ENCODE measurements at regions not wholly inside any gene's neighbourhood (a gene's known extent, or its start where the extent isn't known, plus 50 kb on each side); places are given as distances from the start of the nearest gene placed in this dataset.

DNA sequence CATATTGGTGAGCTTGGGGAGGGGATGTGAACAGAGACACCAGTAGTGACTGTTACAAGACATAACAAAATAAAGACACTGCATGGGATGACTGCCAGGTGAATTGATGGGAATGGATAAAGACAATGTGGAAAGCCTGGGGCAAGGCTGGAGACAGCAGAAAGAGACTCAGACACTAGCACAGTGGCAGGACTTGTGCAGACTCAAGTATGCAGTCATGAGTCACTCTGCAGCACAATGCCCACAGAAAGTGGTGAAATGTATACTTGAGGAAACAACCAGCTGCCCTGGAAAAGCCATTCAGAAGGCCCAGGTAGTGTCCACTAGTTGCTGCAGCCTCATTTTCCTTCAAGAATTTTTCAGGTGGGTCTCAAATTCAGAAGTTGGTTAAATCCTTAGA lies 452.3 kb downstream of the MID1IP1 start:
- Histone ChIP-seq H3K36me3 (ENCODE audit: control insufficient read depth, insufficient read depth, low read length) (no peaks in the 10 kb centered on the region), H3K4me3 (ENCODE audit: low read depth, low read length) (no peak overlapping the region), H3K27me3 (ENCODE audit: control insufficient read depth, insufficient read depth, low read length) (no peaks in the 10 kb centered on the region)
- ChIA-PET POLR2A (interaction anchor here (0.6 kb wide), 1 partner anchor 907 kb away, joined by 5 read pairs; no protein-coding TSS in a partner anchor), CTCF (no interaction called here)
- no peak for TF ChIP-seq CTCF (IDR thresholded peaks at IDR 0.05; ENCODE audit: insufficient read depth, low read depth, low read length)
- DNase-seq (ENCODE audit: low read depth) = no peak

DNA sequence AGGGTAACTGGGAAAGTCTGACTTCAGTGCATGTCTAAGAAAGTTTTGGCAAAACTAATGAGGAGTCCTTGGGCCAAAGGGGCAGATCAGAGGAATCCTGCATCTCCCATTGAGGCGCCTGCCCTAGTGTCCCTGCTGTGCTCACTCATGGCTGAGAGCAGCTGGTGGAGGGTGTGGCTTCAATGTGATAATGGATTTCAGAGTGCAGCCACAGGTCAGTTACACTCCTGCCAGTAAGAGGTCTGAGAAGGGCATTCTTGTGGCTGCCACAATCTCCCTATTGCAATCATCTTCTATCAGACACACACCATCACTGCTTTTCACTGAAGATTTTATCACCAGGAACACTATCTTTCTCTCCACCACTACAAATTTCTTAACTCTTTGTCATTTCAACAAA lies 457.1 kb downstream of the MID1IP1 start:
- POLR2A ChIA-PET = no interaction called here
- no peak for DNase-seq (ENCODE audit: low read depth)
- no peak overlapping the region for H3K4me3 ChIP-seq (ENCODE audit: low read depth, low read length)
- no peak for TF ChIP-seq CTCF (IDR thresholded peaks at IDR 0.05; ENCODE audit: insufficient read depth, low read depth, low read length)
- no peaks in the 10 kb centered on the region for H3K27me3 ChIP-seq (ENCODE audit: control insufficient read depth, insufficient read depth, low read length)
- CTCF ChIA-PET = no interaction called here
- no peaks in the 10 kb centered on the region for H3K36me3 ChIP-seq (ENCODE audit: control insufficient read depth, insufficient read depth, low read length)

- POLR2A ChIA-PET = no interaction called here
- no peak for DNase-seq (ENCODE audit: low read depth)
- H3K4me3 ChIP-seq (ENCODE audit: low read depth, low read length) = no peak overlapping the region
- no peaks in the 10 kb centered on the region for H3K27me3 ChIP-seq (ENCODE audit: control insufficient read depth, insufficient read depth, low read length)
- no peak for TF ChIP-seq CTCF (IDR thresholded peaks at IDR 0.05; ENCODE audit: insufficient read depth, low read depth, low read length)
- no peaks in the 10 kb centered on the region for H3K36me3 ChIP-seq (ENCODE audit: control insufficient read depth, insufficient read depth, low read length)
- CTCF ChIA-PET = interaction anchor here (0.7 to 1.0 kb wide), 2 partner anchors 46 to 512 kb away, joined by 3 read pairs; no protein-coding TSS in a partner anchor
Measured at GRCh38 chrX:39260965-39261364, 459.7 kb downstream of the MID1IP1 start.

GRCh38 chrX:39261446-39262147 lies 460.3 kb downstream of the MID1IP1 start:
- peak; percentile 34 for TF ChIP-seq CTCF (IDR thresholded peaks at IDR 0.05; ENCODE audit: insufficient read depth, low read depth, low read length)
- Histone ChIP-seq H3K27me3 (ENCODE audit: control insufficient read depth, insufficient read depth, low read length) (no peaks in the 10 kb centered on the region), H3K36me3 (ENCODE audit: control insufficient read depth, insufficient read depth, low read length) (no peaks in the 10 kb centered on the region), H3K4me3 (ENCODE audit: low read depth, low read length) (no peak overlapping the region)
- no peak for DNase-seq (ENCODE audit: low read depth)
- CTCF ChIA-PET = interaction anchor here (1.0 to 1.3 kb wide), 2 partner anchors 11 to 45 kb away, joined by 3 read pairs; no protein-coding TSS in a partner anchor
- POLR2A ChIA-PET = no interaction called here

DNA sequence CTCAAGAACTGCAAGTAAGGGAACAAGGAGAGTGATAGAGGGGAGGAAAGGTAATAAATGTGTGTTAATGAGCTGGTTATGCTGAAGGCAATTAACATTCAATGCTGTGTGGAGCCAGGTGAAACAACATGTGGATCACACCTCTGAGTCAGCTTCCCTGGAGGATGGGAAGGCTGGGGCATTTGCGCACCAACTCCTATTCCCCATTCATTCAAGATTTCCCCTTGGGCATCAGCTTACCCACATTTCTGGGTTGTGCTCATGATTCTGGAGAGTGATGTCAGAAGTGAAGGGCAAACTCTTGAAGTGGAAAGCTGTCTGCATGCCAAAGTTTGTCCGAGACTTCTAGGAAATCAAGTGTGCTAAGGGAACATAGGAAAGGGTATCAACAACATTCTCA lies 461.4 kb downstream of the MID1IP1 start:
- TF ChIP-seq CTCF (IDR thresholded peaks at IDR 0.05; ENCODE audit: insufficient read depth, low read depth, low read length) = no peak
- CTCF ChIA-PET = interaction anchor here (0.6 to 1.3 kb wide), 2 partner anchors 10 to 1005 kb away, joined by 3 read pairs; no protein-coding TSS in a partner anchor
- no peaks in the 10 kb centered on the region for H3K27me3 ChIP-seq (ENCODE audit: control insufficient read depth, insufficient read depth, low read length)

More for the DNA sequence above, 461.4 kb downstream of the MID1IP1 start:
- no peak overlapping the region for H3K4me3 ChIP-seq (ENCODE audit: low read depth, low read length)
- POLR2A ChIA-PET = no interaction called here
- H3K36me3 ChIP-seq (ENCODE audit: control insufficient read depth, insufficient read depth, low read length) = no peaks in the 10 kb centered on the region
- DNase-seq (ENCODE audit: low read depth) = no peak

Data from BJ (cell line).